ENCODE measurements at regions not wholly inside any gene's neighbourhood (a gene's known extent, or its start where the extent isn't known, plus 50 kb on each side); places are given as distances from the start of the nearest gene placed in this dataset.

- H3K27ac ChIP-seq, result no peak overlapping the region
- TF ChIP-seq CTCF (IDR thresholded peaks at IDR 0.05) (no peak), ZFX (IDR thresholded peaks at IDR 0.05; ENCODE audit: borderline replicate concordance) (no peak)
These were observed 406.5 kb upstream of the GJE1 start for GRCh38 chr6:141726248-141726647.

GRCh38 chr6:141724731-141725130, 408.0 kb upstream of the GJE1 start:
- TF ChIP-seq ZFX (IDR thresholded peaks at IDR 0.05; ENCODE audit: borderline replicate concordance), result no peak
- no peak for TF ChIP-seq CTCF (IDR thresholded peaks at IDR 0.05)
- no peak overlapping the region for H3K27ac ChIP-seq

- no peak for TF ChIP-seq CTCF (IDR thresholded peaks at IDR 0.05)
- TF ChIP-seq ZFX (IDR thresholded peaks at IDR 0.05; ENCODE audit: borderline replicate concordance), result no peak
These were observed 413.2 kb upstream of the GJE1 start for GRCh38 chr6:141719476-141719875.

GRCh38 chr6:141705431-141705830, 427.3 kb upstream of the GJE1 start:
- no peak overlapping the region for H3K27ac ChIP-seq
- TF ChIP-seq ZFX (IDR thresholded peaks at IDR 0.05; ENCODE audit: borderline replicate concordance) (no peak), CTCF (IDR thresholded peaks at IDR 0.05) (no peak)

More at GRCh38 chr6:141719476-141719875, 413.2 kb upstream of the GJE1 start:
- H3K27ac ChIP-seq, result no peak overlapping the region

- TF ChIP-seq ZFX (IDR thresholded peaks at IDR 0.05; ENCODE audit: borderline replicate concordance) (no peak), CTCF (IDR thresholded peaks at IDR 0.05) (no peak)
- no peak overlapping the region for H3K27ac ChIP-seq
These were observed 428.6 kb upstream of the GJE1 start for GRCh38 chr6:141704151-141704550.

- TF ChIP-seq CTCF (IDR thresholded peaks at IDR 0.05), result no peak
- no peak overlapping the region for H3K27ac ChIP-seq
These were observed 431.0 kb upstream of the GJE1 start for GRCh38 chr6:141701732-141702131.

GRCh38 chr6:141700819-141701218, 431.9 kb upstream of the GJE1 start:
- no peak for TF ChIP-seq CTCF (IDR thresholded peaks at IDR 0.05)
- no peak for TF ChIP-seq ZFX (IDR thresholded peaks at IDR 0.05; ENCODE audit: borderline replicate concordance)
- H3K27ac ChIP-seq, result no peak overlapping the region
